ENCODE measurements at regions not wholly inside any gene's neighbourhood (a gene's known extent, or its start where the extent isn't known, plus 50 kb on each side); places are given as distances from the start of the nearest gene placed in this dataset.

DNA sequence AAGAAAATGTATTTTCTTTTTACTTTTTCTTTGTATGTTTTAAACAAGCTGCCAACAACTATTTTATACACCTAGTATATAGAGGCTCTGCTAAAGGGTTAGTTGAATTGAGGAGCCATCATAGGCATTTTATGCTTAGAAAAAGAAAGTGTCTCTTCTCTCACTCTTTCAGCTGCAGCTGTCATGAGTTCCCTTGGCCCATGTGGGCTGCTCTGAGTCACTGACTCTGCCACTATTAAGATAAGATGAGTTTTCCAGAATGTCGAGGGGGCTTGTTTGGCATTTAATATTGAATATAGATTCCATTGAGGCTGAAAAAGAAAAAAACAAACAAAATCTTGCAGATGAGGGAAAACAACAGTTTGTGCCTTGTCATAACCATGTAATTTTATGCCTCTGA is 126.0 kb upstream of the PAQR3 start:
- TF ChIP-seq, protein P1, sequence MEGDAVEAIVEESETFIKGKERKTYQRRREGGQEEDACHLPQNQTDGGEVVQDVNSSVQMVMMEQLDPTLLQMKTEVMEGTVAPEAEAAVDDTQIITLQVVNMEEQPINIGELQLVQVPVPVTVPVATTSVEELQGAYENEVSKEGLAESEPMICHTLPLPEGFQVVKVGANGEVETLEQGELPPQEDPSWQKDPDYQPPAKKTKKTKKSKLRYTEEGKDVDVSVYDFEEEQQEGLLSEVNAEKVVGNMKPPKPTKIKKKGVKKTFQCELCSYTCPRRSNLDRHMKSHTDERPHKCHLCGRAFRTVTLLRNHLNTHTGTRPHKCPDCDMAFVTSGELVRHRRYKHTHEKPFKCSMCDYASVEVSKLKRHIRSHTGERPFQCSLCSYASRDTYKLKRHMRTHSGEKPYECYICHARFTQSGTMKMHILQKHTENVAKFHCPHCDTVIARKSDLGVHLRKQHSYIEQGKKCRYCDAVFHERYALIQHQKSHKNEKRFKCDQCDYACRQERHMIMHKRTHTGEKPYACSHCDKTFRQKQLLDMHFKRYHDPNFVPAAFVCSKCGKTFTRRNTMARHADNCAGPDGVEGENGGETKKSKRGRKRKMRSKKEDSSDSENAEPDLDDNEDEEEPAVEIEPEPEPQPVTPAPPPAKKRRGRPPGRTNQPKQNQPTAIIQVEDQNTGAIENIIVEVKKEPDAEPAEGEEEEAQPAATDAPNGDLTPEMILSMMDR (IDR thresholded peaks at IDR 0.05), result no peak
- TF ChIP-seq POLR2A (IDR thresholded peaks at IDR 0.05), result no peak
